T-cell (primary cell): ENCODE measurements at regions not wholly inside any gene's neighbourhood (a gene's known extent, or its start where the extent isn't known, plus 50 kb on each side); places are given as distances from the start of the nearest gene placed in this dataset.

Experiments used
- ATAC-seq, 4 experiments: fragments of 200-7000 bp in 3 of 4; fragments of 150-1000 bp in 1 of 4; cut with Tn5 transposase; replicated peaks in 1 of 4; 1 replicate in 3 of 4; 2 replicates in 1 of 4; pipeline ENCODE4 v1.10.0; 2021; ENCODE audit warnings: moderate library complexity in 3 of 4, mild to moderate bottlenecking in 2 of 4, moderate number of reproducible peaks in 1 of 4
- CTCF ChIA-PET, 2 donors: fragments of 300-600 bp; sonication (Branson Sonifier 250); formaldehyde crosslinking; loops; one replicate each; lab custom pipeline; 2022; ENCODE audit warnings: antibody characterized with exemption in 2 of 2; lab: Charles Lee
- POLR2A ChIA-PET, 2 donors: fragments of 300-600 bp; sonication (Branson Sonifier 250); formaldehyde crosslinking; loops; one replicate each; lab custom pipeline; 2022; ENCODE audit warnings: antibody characterized with exemption in 2 of 2; lab: Charles Lee
- DNase-seq, 35 experiments: peaks; one replicate each; pipeline versions ENCODE4 v3.0.0 to v3.0.0-alpha.2; 2013 to 2023
- H3K27ac ChIP-seq: one replicate; pipeline ENCODE4 v1.5.1; 2013; ENCODE audit warnings: low read length
- H3K27me3 ChIP-seq, 2 experiments: replicated peaks in 1 of 2; 1 replicate in 1 of 2; 2 replicates in 1 of 2; pipeline versions ENCODE4 v1.6.1 to v1.7.0; 2013; ENCODE audit warnings: low read length in 1 of 2, mixed read lengths in 1 of 2; ENCODE audit not compliant: control insufficient read depth in 2 of 2, insufficient read depth in 2 of 2; ENCODE audit errors: extremely low read depth in 1 of 2
- H3K36me3 ChIP-seq, 2 donors: 1 replicate in 1 of 2; 2 replicates in 1 of 2; pipeline versions ENCODE4 v1.6.1 to v1.7.0; 2013; ENCODE audit warnings: low read length in 1 of 2; ENCODE audit not compliant: control insufficient read depth in 2 of 2, insufficient read depth in 1 of 2; ENCODE audit errors: extremely low read depth in 1 of 2
- H3K4me1 ChIP-seq, 2 experiments: 1 replicate in 1 of 2; 2 replicates in 1 of 2; pipeline versions ENCODE4 v1.6.1 to v1.7.0; 2013; ENCODE audit warnings: low read length in 2 of 2, mixed read lengths in 1 of 2; ENCODE audit not compliant: insufficient read depth in 2 of 2, control insufficient read depth in 1 of 2; ENCODE audit errors: extremely low read depth in 1 of 2
- H3K4me3 ChIP-seq, 2 donors: 1 replicate in 1 of 2; 2 replicates in 1 of 2; pipeline versions ENCODE4 v1.5.1 to v1.7.0; 2013; ENCODE audit warnings: mild to moderate bottlenecking in 2 of 2, low read length in 1 of 2, moderate library complexity in 1 of 2; ENCODE audit not compliant: control insufficient read depth in 1 of 2; ENCODE audit errors: extremely low read depth in 1 of 2
- H3K9me3 ChIP-seq: 2 replicates; pipeline ENCODE4 v1.7.0; 2013
- H3K27ac Mint-ChIP-seq, 2 donors: one replicate each; pipeline ENCODE4 v1.8.0; 2020 to 2021; ENCODE audit warnings: mild to moderate bottlenecking in 2 of 2, mixed read lengths in 2 of 2
- H3K27me3 Mint-ChIP-seq, 2 donors: one replicate each; pipeline ENCODE4 v1.8.0; 2021 to 2022; ENCODE audit warnings: mixed read lengths in 2 of 2
- H3K36me3 Mint-ChIP-seq: one replicate; pipeline ENCODE4 v1.8.0; 2021; ENCODE audit warnings: mixed read lengths
- H3K4me1 Mint-ChIP-seq, 3 donors: one replicate each; pipeline ENCODE4 v1.8.0; 2020 to 2022; ENCODE audit warnings: mixed read lengths in 3 of 3, mild to moderate bottlenecking in 1 of 3
- H3K4me3 Mint-ChIP-seq, 3 donors: one replicate each; pipeline ENCODE4 v1.8.0; 2020 to 2022; ENCODE audit warnings: mild to moderate bottlenecking in 3 of 3, mixed read lengths in 3 of 3, moderate library complexity in 3 of 3
- H3K9me3 Mint-ChIP-seq, 3 donors: one replicate each; pipeline ENCODE4 v1.8.0; 2020 to 2022; ENCODE audit warnings: mixed read lengths in 3 of 3
- WGBS: methylation state at CpG from one replicate; pipeline ENCODE4 v1.1.5; 2013; ENCODE audit warnings: missing lambda C conversion rate; ENCODE audit not compliant: insufficient coverage; 5-methylcytosine and 5-hydroxymethylcytosine counted together

- H3K27ac ChIP-seq, result no peak overlapping the region
- no peaks in the 10 kb centered on the region for H3K4me1 ChIP-seq
- no peaks in the 10 kb centered on the region for H3K36me3 Mint-ChIP-seq
- H3K9me3 ChIP-seq, result no peaks in the 10 kb centered on the region
- H3K27me3 Mint-ChIP-seq, result peaks cover 18 to 23% of the 10 kb centered on the region in 2 donors
- H3K36me3 ChIP-seq, result no peaks in the 10 kb centered on the region
- no peak overlapping the region for H3K27ac Mint-ChIP-seq
- peaks cover 0 to 2% of the 10 kb centered on the region in 2 experiments for H3K27me3 ChIP-seq
- WGBS, result 92% methylated on average over 2 of the region's 6 CpGs
- H3K4me3 ChIP-seq, result no peak overlapping the region
- ATAC-seq, result no peak
- CTCF ChIA-PET, result no interaction called here
- DNase-seq, result no peak
- POLR2A ChIA-PET, result no interaction called here
- H3K4me3 Mint-ChIP-seq, result no peak overlapping the region
- no peaks in the 10 kb centered on the region for H3K9me3 Mint-ChIP-seq
- H3K4me1 Mint-ChIP-seq, result no peaks in the 10 kb centered on the region
Measured at GRCh38 chr6:148239801-148240460, 102.7 kb upstream of the SASH1 start.

- DNase-seq (no peak), ATAC-seq (no peak)
- H3K4me1 ChIP-seq, result no peaks in the 10 kb centered on the region
- H3K9me3 Mint-ChIP-seq, result no peaks in the 10 kb centered on the region
- no peak overlapping the region for H3K4me3 ChIP-seq
- H3K36me3 ChIP-seq, result no peaks in the 10 kb centered on the region
- H3K4me3 Mint-ChIP-seq, result no peak overlapping the region
- ChIA-PET CTCF (no interaction called here), POLR2A (interaction anchor here in 1 of 2 donors (0.6 kb wide), 1 partner anchor 28 kb away, joined by 3 read pairs; no protein-coding TSS in a partner anchor)
- H3K27me3 Mint-ChIP-seq, result peaks cover 22 to 27% of the 10 kb centered on the region in 2 donors
- no peaks in the 10 kb centered on the region for H3K4me1 Mint-ChIP-seq
- H3K27ac ChIP-seq, result no peak overlapping the region
- H3K27me3 ChIP-seq, result peaks cover 0 to 2% of the 10 kb centered on the region in 2 experiments
- H3K36me3 Mint-ChIP-seq, result no peaks in the 10 kb centered on the region
- H3K9me3 ChIP-seq, result no peaks in the 10 kb centered on the region
- no peak overlapping the region for H3K27ac Mint-ChIP-seq
- WGBS, result no CpG with 5 or more reads among the region's 6 CpGs
Measured at GRCh38 chr6:148240461-148240840, 102.2 kb upstream of the SASH1 start.

- CTCF ChIA-PET, result no interaction called here
- ATAC-seq, result no peak
- H3K27ac Mint-ChIP-seq, result no peak overlapping the region
Measured at GRCh38 chr6:148240861-148241477, 101.7 kb upstream of the SASH1 start.

GRCh38 chr6:148242180-148242579 lies 100.5 kb upstream of the SASH1 start:
- no peak overlapping the region for H3K4me3 Mint-ChIP-seq
- 100% methylated on average over 1 of the region's 4 CpGs for WGBS
- no peak overlapping the region for H3K4me3 ChIP-seq
- no peaks in the 10 kb centered on the region for H3K9me3 ChIP-seq
- peaks cover 0 to 2% of the 10 kb centered on the region in 2 experiments for H3K27me3 ChIP-seq
- peaks cover 22 to 33% of the 10 kb centered on the region in 2 donors for H3K27me3 Mint-ChIP-seq
- H3K4me1 ChIP-seq, result no peaks in the 10 kb centered on the region
- H3K9me3 Mint-ChIP-seq, result no peaks in the 10 kb centered on the region
- ATAC-seq (no peak), DNase-seq (no peak)
- H3K36me3 Mint-ChIP-seq, result no peaks in the 10 kb centered on the region
- POLR2A ChIA-PET, result no interaction called here
- no peaks in the 10 kb centered on the region for H3K4me1 Mint-ChIP-seq
- H3K36me3 ChIP-seq, result no peaks in the 10 kb centered on the region
- CTCF ChIA-PET, result no interaction called here
- H3K27ac ChIP-seq, result no peak overlapping the region
- no peak overlapping the region for H3K27ac Mint-ChIP-seq

More at GRCh38 chr6:148240861-148241477, 101.7 kb upstream of the SASH1 start:
- Mint-ChIP-seq H3K27me3 (peaks cover 19 to 30% of the 10 kb centered on the region in 2 donors), H3K9me3 (no peaks in the 10 kb centered on the region), H3K36me3 (no peaks in the 10 kb centered on the region), H3K4me1 (no peaks in the 10 kb centered on the region), H3K4me3 (no peak overlapping the region)
- POLR2A ChIA-PET, result interaction anchor here in 1 of 2 donors (0.6 kb wide), 1 partner anchor 28 kb away, joined by 3 read pairs; no protein-coding TSS in a partner anchor
- Histone ChIP-seq H3K9me3 (no peaks in the 10 kb centered on the region), H3K27me3 (peaks cover 0 to 2% of the 10 kb centered on the region in 2 experiments), H3K36me3 (no peaks in the 10 kb centered on the region), H3K4me3 (no peak overlapping the region), H3K4me1 (no peaks in the 10 kb centered on the region), H3K27ac (no peak overlapping the region)
- 20% methylated on average over 1 of the region's 3 CpGs for WGBS
- DNase-seq, result no peak

- Mint-ChIP-seq H3K36me3 (no peaks in the 10 kb centered on the region), H3K4me3 (no peak overlapping the region), H3K9me3 (no peaks in the 10 kb centered on the region), H3K4me1 (no peaks in the 10 kb centered on the region), H3K27me3 (peaks cover 19 to 37% of the 10 kb centered on the region in 2 donors), H3K27ac (no peak overlapping the region)
- no peaks in the 10 kb centered on the region for H3K36me3 ChIP-seq
- CTCF ChIA-PET, result no interaction called here
- no peak for DNase-seq
- no peaks in the 10 kb centered on the region for H3K4me1 ChIP-seq
- no peak overlapping the region for H3K27ac ChIP-seq
- no peak overlapping the region for H3K4me3 ChIP-seq
- POLR2A ChIA-PET, result no interaction called here
- no peaks in the 10 kb centered on the region for H3K9me3 ChIP-seq
- 68% methylated on average over 7 of the region's 10 CpGs for WGBS
- no peak for ATAC-seq
- H3K27me3 ChIP-seq, result no peaks in the 10 kb centered on the region
Measured at GRCh38 chr6:148244217-148244935, 98.3 kb upstream of the SASH1 start.

GRCh38 chr6:148247386-148248063 lies 95.1 kb upstream of the SASH1 start:
- WGBS, result 86% methylated on average over 1 of the region's 6 CpGs
- CTCF ChIA-PET, result no interaction called here
- no peaks in the 10 kb centered on the region for H3K9me3 ChIP-seq
- H3K4me1 Mint-ChIP-seq, result no peaks in the 10 kb centered on the region
- no peaks in the 10 kb centered on the region for H3K9me3 Mint-ChIP-seq
- no peak for DNase-seq
- H3K4me3 ChIP-seq, result no peak overlapping the region
- H3K27ac ChIP-seq, result no peak overlapping the region
- H3K27ac Mint-ChIP-seq, result no peak overlapping the region
- no peak for ATAC-seq
- POLR2A ChIA-PET, result no interaction called here
- H3K36me3 Mint-ChIP-seq, result no peaks in the 10 kb centered on the region
- H3K36me3 ChIP-seq, result no peaks in the 10 kb centered on the region
- peaks cover 7 to 27% of the 10 kb centered on the region in 2 donors for H3K27me3 Mint-ChIP-seq
- no peaks in the 10 kb centered on the region for H3K27me3 ChIP-seq
- no peaks in the 10 kb centered on the region for H3K4me1 ChIP-seq
- H3K4me3 Mint-ChIP-seq, result no peak overlapping the region
